UCSD-AML1 (cell line): ENCODE measurements at regions not wholly inside any gene's neighbourhood (a gene's known extent, or its start where the extent isn't known, plus 50 kb on each side); places are given as distances from the start of the nearest gene placed in this dataset.
"Not testable (repeated sequence)": the region's sequence is repeated elsewhere in the genome, so short reads cannot be mapped to it uniquely, and the experiment has no call there.

Experiments used
- DNase-seq: peaks from one replicate; lab custom pipeline; 2025; ENCODE audit not compliant: unreplicated experiment; lab: John Stamatoyannopoulos, UW

DNA sequence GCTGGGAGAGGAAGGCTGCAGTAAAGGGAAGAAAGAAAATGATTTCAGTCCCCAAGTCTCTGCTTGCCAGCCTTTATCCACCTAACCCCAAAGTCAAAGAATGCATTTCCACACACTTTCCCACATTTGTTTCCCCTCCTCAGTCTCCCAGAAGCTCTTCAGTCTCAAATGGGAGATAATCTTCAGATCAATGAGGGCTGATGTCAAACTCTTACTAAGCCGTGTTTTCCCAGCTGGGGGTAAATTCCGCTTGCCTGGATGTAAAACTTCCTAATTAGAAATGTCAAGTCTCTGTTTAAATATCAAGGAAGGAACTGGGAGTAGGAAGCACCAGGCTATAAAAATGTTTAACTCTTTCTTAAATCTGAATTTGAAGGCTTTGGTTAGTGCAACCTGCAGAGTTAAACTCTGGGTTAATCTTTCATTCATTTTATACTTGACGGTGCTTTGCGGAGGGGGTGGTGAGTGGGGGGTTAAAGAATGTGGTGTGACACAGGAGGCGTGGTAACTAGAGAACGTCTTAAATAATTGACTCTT is 601.4 kb upstream of the ACTRT1 start:
- no peak for DNase-seq

DNA sequence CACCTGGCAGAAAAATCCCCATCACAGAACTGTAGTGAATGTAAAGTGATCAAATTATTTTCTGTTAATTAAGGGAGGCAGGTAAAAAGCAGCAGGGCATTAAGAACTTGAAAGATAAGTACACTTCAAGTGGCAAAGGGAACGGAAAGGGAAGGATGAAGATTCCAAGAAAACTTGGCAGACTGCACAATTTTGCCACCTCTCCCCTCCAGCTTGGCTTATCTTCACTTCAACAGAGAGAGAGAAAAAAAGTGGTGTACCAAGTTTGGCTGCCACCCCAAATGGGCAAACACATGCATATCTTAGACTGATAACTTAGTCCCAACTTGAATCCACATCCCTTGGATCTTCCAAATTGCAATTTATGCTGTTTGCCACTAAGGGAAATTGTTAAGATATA is 598.1 kb upstream of the ACTRT1 start:
- DNase-seq = no peak

DNA sequence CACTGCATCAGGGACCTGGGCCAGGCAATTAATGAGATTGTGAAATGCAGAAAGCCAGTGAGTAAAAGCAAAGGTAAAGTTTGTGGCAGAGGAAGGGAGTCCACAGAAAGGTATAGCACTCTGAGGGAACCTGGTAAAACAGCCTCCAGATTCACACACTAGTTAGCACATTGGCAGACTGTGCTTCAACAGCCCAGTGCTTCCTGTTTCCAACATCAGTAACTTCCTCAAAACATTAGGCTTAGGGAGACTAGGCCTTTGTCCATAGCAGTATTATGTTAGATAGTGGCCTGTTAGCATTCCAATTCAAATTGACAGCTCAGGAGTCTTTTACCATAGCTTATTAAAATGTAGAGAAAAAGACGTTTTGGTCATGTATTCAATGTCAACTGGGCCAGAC is 582.6 kb upstream of the ACTRT1 start:
- no peak for DNase-seq

DNA sequence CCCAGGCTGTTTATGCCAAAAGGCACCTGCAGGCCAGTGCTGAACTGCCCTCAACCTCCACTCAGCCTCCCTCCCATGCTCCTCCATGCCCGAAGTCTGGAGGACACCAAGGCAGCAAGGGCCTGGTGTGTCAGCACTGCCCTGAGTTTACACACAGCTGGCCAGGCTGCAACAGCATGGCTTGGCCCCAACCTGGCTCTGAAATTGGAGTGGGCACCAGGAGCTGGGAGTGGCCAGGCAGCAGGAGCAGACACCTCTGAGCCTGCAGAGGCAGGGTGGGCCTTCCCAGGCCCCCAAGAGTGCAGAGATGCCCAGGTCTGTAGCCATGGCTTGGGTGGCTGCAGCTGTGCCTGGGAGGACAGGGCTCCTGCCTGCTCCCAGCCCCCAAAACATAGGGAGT is 571.2 kb upstream of the ACTRT1 start:
- DNase-seq = no peak

DNA sequence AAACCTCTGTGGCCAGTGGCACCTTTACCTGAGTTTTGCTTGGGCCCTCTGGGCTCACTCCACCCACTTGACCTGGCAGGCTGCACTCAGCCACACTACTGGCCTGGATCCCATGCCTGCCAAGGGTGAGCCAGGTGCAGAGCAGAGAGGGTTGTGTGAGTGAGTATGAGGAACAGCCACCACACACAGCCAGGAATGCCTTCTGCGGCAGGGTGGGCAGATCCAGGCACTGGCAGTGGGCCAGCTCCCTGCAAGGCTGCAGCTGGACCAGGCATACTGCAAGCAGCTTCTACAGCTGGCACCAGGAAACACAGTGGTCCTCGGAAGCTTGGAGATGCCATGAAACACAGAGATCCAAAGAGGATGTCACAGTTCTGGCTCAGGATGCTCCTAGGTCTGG is 570.1 kb upstream of the ACTRT1 start:
- no peak for DNase-seq

DNA sequence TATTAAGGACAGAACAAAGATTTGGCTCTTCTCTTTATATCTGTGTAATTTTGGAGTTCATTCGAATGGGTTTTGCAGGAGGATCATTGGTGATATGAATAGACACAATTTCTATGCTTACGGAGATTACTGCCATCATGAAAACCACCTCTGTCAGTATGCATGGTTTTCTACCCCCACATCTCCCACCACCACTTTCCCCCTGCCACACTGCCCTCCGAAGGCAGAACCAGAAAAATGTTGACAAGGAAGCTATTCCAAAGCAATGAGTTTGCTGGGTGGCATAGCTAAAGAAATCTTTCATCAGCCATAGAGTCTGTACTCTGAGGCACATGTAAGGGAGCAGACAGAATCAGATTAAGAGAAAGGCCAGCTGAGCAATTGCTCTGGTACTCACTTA is 567.3 kb upstream of the ACTRT1 start:
- no peak for DNase-seq

DNA sequence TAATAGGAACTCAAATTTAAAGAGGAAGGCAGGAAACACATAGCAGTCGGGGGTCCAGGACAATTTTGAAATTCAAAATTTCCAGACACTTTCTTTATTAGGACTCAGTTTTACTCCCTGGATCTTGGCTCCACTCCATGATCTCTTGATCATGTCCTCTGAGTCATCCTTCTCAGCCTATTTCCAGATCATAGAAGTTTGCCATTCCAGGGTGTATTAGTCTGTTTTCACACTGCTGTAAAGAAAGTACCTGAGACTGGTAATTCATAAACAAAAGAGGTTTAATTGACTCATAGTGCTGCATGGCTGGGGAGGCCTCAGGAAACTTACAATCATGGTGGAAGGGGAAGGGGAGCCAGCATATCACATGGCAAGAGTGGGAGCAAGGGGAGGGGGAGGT is 564.7 kb upstream of the ACTRT1 start:
- no peak for DNase-seq

DNA sequence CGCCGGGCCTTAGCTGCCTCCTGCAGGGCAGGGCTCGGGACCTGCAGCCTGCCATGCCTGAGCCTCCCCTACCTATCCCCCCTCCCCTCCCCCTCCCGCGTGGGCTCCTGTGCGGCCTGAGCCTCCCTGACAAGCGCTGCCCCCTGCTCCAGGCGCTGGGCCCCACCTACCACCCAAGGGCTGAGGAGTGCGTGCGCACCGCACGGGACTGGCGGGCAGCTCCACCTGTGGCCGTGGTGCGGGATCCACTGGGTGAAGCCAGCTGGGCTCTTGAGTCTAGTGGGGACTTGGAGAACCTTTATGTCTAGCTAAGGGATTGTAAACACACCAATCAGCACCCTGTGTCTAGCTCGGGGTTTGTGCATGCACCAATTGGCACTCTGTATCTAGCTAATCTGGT is 554.6 kb upstream of the ACTRT1 start:
- DNase-seq = not testable (repeated sequence)

DNA sequence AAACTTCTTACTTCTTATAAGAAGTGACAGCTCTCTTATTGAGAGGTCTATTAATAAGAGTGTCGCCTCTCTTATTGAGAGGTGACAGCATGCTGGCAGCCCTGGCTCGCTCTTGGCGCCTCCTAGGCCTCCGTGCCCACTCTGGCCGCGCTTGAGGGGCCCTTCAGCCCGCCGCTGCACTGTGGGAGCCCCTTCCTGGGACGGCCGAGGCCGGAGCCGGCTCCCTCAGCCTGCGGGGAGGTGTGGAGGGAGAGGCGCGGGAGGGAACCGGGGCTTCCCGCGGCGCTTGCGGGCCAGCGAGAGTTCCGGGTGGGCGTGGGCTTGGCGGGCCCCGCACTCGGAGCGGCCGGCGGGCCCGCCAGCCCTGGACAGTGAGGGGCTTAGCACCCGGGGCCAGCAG is 554.2 kb upstream of the ACTRT1 start:
- DNase-seq = not testable (repeated sequence)

DNA sequence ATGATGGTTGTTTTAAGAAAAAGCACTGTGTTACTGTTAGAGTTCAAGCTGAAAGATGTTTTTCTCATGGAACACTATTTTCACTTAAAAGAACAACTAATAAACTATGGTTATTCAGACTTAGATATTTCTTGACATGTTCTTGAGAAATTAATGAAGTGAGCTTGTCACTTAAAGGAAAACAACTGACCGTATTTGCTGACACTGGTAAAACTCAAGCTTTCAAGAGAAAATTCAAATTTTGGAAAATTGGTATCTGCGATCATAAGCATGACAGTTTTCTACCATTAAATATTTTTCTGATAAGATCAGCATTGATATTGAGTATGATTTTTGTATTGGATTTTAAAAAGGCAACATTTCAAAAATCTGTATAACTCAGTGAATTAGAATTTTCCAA is 549.5 kb upstream of the ACTRT1 start:
- DNase-seq = no peak

DNA sequence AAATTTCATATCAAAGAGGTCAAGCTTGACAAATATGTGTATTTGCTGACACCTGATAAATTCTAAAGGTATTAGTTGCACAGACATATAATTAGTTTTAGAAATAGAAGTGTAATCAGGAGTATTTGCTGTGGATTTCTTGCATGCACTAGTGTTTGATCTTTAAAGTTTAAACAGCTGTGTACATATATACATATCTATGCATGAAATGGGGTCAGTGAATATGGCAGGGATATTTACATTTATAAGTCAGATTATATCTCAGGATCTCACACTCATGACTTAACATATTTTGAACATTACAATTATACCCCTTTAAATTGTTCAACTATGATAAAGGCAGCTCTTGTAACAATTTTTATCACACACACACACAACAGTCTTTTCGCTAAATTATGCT is 547.4 kb upstream of the ACTRT1 start:
- no peak for DNase-seq

DNA sequence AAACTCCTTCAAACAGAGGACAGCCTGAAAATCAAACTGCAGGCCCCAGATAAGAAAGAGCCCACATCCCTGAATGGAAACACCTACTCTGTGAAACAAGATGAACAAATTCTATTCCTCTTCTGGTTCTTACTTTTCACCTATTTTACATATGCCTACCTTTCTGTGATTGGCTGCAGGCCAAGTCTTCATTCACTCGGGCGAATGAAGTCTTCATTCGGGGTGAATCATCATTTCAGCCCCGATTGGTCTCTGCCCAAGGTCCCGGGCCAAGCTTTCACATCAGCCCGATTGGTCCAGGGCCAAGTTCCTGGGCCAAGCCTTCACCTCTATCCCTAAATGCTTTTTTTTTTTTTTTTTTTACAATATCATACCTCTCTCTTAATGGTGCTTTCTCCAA is 529.8 kb upstream of the ACTRT1 start:
- DNase-seq = no peak

DNA sequence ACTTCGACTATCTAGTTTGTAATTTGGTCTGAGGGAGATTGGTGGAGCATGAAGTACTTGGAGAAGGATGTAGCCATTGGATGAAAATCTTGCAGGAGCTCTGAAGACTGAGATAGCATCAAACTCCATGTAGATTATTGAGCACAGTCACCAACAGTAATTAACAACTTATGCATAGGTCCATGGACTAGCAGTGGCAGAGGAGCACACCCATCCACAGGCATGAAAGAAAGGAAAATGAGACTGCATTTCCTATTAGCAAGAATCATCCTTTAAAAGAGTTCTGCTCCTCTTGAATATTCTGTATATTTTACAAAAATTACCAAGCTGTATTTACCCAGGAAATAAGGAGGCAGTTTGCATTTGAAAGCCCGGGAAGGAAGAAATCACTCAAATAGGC is 529.4 kb upstream of the ACTRT1 start:
- no peak for DNase-seq

DNA sequence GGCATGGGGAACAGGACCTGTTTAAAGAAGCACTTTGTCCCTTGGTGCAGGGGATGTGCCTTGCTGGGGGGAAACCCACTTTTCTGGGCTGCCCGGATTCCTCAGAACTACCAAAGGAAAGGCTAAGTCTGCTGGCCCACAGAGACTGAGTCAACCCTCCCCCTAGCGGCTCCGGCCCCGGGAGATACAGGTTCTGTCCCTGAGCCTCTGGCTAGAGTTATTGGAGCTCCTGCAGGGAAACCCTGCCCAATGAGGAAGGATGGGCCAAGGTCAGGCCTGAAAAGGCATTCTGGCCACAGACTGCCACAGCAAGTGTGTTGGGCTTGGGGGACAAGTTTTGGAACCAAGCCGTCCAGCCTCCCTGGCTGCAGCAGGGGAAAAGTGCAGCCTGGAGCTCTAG is 490.9 kb upstream of the ACTRT1 start:
- DNase-seq = no peak

DNA sequence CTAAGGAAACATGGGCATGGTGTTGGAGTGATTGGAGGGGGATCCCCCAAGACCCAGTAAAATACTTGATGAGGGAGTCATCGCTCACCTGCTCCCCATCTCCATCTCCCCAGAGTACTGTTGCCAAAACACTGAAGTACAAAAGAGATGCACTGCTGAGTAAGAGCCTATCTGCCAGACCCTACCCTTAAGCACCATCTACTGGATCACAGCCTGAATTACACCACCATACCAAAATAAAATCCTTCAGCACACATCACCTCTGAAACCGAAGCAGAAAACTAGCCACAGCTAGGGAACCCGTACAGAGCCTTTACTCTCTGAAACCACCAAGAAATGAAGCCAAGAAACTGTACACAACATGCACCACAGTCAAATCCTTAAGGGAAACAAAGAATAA is 466.3 kb upstream of the ACTRT1 start:
- no peak for DNase-seq

DNA sequence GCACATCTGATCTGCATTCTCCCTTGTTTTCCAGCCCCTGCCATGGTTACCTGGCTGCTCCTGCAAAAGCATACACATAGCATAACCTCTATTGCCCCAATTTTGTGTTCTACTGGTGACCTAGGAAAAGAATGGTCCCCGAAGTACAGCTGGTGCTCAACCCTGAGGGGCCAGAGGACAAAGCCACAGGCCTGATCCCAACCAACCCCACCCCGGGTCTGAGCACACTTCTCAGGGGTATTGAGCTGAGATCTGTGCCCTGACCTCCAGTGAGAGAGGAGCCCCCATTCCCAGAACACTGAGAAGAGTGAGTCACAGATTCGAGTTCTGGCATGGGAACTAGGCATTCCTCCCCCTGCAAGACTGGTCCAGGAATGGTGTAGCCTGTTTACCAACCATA is 465.5 kb upstream of the ACTRT1 start:
- DNase-seq = no peak

DNA sequence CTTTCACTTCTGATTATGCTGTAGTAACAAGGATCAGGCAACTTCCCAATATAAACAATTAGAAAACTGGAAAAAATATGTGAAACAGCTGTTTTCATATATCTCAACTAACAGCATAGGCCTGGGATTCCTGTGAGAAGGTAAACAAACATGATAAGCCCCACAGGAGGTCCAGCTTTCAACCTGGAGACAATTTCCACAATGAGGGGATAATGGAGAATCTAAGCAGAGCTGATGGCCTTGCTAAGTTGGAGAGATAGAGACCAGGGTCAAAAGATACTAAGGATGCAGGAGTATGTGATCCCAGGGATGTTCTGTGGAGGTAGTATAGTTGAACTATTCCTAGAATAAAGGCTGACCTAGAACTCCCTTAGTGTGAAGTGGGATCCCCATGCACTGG is 452.3 kb upstream of the ACTRT1 start:
- DNase-seq = no peak

DNA sequence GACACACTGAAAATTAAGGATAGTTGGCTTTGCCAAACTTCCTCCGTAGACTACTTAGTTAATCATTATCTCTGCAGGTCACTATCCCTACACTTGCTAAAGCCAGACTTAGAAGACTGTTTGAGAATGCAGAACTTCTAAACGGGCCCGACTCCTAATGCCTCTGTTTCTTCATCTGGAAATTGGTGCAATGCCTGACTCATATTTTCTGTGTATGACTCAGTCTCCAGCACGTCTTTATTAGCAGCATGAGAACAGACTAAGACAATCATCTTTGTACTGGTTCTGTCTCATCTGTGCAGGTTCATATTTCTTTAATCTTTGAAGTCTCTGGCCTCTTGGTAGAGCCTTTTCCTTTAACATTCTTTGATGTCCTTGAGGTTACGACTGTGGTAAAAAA is 411.9 kb upstream of the ACTRT1 start:
- DNase-seq = no peak

DNA sequence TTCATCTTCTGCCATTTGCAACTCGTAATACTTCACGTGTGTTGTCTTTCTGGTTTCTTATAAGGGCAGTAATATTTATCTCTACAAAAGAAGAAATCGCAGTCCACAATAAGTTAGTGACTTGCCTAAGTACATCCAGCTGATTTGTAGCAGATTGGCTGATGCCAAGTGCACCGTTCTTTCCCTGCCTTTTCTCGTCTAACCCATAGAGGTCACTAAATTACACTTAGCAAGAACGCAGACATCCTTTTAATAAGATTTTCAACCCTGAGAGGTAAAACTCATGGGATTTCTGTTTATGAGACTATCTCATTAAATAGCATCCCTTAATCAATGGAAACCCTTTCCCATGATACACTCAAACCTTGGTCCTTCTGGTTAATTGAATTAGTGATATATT is 408.6 kb upstream of the ACTRT1 start:
- no peak for DNase-seq

DNA sequence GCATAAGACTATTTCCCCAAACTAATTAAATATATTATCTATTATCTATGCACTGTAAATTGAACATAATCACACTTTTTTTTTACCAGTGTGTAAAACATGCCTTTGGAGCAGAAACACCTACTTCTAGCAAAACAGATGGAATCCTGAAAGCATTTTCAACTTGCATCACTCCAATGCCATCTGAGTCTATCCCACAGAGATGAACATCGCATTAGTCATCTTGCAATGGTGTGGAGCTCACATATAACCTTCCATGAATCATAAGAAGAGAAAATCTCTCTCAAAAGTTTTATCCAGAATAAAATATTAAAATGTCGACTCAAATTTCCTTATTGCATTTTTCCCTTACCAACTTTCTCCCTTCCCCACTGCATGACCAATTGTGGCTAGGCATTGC is 406.7 kb upstream of the ACTRT1 start:
- DNase-seq = no peak

DNA sequence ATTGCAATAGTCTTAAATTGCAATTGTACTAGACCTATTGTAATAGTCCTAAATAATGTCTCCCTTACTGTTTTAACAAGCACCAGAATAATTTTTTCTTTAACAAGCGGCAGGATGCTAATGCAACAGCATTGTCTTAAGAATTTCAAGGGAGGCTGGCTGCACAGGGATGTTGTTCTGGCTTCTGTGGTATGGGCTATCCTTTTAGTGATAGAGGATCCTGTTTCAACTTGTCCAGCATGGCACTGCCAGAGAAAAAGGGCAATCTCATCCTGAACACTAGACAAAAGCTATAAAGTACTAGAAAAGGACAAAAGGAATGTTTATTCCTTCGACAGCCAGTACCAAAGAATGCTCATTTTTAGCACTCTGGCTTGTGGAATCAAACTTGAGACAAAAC is 405.5 kb upstream of the ACTRT1 start:
- no peak for DNase-seq

DNA sequence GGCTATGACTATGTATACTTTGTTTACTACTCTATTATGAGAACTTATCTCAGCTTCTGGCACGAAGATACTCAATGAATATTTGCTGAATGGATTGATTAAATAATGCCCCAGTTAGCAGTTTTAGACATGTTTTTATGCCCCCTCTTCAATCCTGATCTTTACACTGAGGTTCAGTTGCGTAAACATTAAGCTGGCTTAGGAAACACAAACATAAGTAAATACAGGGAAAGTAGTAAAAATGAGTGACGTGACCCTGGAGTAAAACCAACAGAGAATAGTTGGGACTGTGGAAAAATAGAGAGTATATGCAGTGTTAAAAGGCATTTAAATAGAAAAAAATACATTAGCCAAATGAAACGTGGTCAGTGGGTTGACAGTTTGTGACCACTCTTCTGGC is 387.0 kb upstream of the ACTRT1 start:
- no peak for DNase-seq

DNA sequence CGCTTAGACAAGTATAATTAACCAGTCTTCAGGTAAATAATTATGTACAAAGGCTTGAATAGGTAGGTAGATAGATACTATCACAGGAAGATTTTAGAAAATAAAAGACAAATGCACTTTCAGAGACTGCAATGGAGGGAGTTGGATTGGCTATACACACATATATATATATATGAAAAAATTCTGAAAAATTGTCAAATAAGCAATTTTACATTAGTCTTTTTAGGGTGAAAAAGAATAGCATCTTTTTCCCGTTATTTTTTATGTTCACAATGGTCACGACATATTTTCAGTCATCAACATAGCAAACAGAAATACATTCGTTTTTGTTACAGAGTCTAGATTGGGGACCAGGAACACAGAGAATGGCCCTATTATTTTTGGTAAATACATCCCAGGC is 385.9 kb upstream of the ACTRT1 start:
- DNase-seq = no peak
